HEK293T (cell line): ENCODE measurements at regions not wholly inside any gene's neighbourhood (a gene's known extent, or its start where the extent isn't known, plus 50 kb on each side); places are given as distances from the start of the nearest gene placed in this dataset.

Experiments used
- BHLHE40 ChIP-seq: fragments of 450-650 bp; IDR thresholded peaks from 2 replicates; pipeline ENCODE4 v1.6.1; 2016; ENCODE audit warnings: mild to moderate bottlenecking, moderate library complexity, borderline replicate concordance
- FOXK2 ChIP-seq: fragments of 450-650 bp; IDR thresholded peaks from 2 replicates; pipeline ENCODE4 v1.6.1; 2016; ENCODE audit warnings: mild to moderate bottlenecking

DNA sequence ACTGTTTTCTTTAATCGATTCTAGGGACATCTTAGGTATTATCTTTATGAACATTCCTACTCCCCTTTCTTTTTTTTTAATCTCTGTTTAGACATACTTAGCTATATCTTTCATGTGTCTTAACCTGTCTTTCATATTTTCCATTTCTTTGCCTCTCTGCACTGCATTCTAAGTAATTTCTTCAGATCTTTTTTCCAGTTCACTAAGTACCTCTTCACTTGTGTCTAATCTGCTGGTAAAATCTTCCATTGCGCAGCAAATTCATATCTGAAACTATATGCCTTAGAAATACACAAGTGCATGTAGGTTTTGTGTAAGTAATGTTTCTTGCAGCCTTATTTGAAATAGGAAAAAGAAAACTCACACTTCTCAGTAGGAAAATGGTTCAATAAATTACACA lies 165.4 kb upstream of the BTBD3 start:
- TF ChIP-seq FOXK2 (no peak), BHLHE40 (no peak)
